ENCODE measurements at regions not wholly inside any gene's neighbourhood (a gene's known extent, or its start where the extent isn't known, plus 50 kb on each side); places are given as distances from the start of the nearest gene placed in this dataset.

DNA sequence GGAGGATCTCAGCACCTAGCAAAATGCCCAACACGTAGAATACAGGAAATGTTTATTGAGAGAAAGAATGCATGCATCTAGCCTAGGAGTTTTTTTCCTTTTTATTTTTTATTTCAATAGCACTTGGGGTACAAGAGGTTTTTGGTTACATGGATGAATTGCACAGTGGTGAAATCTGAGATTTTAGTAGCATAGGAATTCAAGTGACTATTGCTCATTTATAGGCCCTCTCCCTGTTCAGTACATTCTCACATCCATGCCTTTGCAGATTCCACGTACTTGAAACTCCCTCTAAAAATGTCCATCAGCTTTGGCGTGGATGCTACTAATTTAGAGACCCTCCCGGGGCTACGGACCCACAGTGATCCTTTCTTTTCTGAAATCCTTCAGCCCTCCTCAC is 61.7 kb upstream of the PIAS1 start:
- H3K9me3 Mint-ChIP-seq, result no peaks in the 10 kb centered on the region
- H3K27me3 Mint-ChIP-seq (ENCODE audit: insufficient read depth), result peaks cover 4% of the 10 kb centered on the region
- no peaks in the 10 kb centered on the region for H3K36me3 Mint-ChIP-seq (ENCODE audit: low read depth)
- H3K4me3 Mint-ChIP-seq, result no peak overlapping the region
- no peak overlapping the region for H3K27ac Mint-ChIP-seq
- no peak for DNase-seq (ENCODE audit: low spot score)
- no peaks in the 10 kb centered on the region for H3K4me1 Mint-ChIP-seq (ENCODE audit: low read depth)
- intact Hi-C loops (cut with micrococcal nuclease), result no loop called here

DNA sequence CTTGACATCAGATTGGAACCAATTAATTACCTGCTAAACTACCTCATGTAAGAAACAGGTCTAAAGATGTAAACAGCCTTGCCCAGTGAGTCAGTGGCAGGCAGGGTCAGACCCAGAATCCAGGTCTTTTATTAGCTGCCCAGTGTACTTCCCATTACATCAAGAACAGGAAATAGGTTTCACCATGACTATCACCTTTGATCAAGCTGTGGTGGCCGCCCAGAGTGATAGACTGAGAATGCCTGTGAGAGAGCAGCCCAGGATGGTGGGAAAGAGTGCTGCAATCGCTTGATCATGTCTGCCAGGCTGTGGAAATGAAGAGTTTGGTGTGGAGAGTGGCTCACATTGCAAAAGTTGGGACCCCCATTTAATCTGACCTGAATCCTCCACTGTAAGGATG is 61.3 kb upstream of the PIAS1 start:
- peaks cover 3% of the 10 kb centered on the region for H3K27me3 Mint-ChIP-seq (ENCODE audit: insufficient read depth)
- no peaks in the 10 kb centered on the region for H3K9me3 Mint-ChIP-seq
- no peak for DNase-seq (ENCODE audit: low spot score)
- no peaks in the 10 kb centered on the region for H3K4me1 Mint-ChIP-seq (ENCODE audit: low read depth)
- H3K36me3 Mint-ChIP-seq (ENCODE audit: low read depth), result no peaks in the 10 kb centered on the region
- H3K27ac Mint-ChIP-seq, result no peak overlapping the region
- intact Hi-C loops (cut with micrococcal nuclease), result no loop called here
- no peak overlapping the region for H3K4me3 Mint-ChIP-seq

DNA sequence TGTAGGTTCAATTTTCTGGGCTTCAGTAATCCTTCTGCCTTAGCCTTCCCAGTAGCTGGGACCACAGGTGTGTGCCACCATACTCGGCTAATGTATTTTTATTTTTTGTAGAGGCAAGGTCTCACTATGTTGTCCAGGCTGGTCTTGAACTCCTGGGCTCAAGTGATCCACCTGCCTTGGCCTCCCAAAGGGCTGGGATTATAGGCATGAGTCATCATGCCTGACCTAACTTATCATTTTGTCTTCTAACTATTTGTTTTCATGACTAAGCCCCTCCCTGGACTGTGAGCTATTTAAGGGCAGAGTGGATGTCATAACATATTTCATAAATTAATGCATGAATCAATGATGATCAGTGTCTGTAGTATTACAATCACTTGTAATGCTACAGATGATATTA is 56.1 kb upstream of the PIAS1 start:
- no peaks in the 10 kb centered on the region for H3K9me3 Mint-ChIP-seq
- no peaks in the 10 kb centered on the region for H3K27me3 Mint-ChIP-seq (ENCODE audit: insufficient read depth)
- DNase-seq (ENCODE audit: low spot score), result no peak
- no peak overlapping the region for H3K4me3 Mint-ChIP-seq
- no peak overlapping the region for H3K27ac Mint-ChIP-seq
- H3K36me3 Mint-ChIP-seq (ENCODE audit: low read depth), result no peaks in the 10 kb centered on the region
- intact Hi-C loops (cut with micrococcal nuclease), result no loop called here
- H3K4me1 Mint-ChIP-seq (ENCODE audit: low read depth), result no peaks in the 10 kb centered on the region

- Mint-ChIP-seq H3K36me3 (ENCODE audit: low read depth) (no peaks in the 10 kb centered on the region), H3K4me1 (ENCODE audit: low read depth) (no peaks in the 10 kb centered on the region), H3K4me3 (no peak overlapping the region), H3K27ac (no peak overlapping the region), H3K27me3 (ENCODE audit: insufficient read depth) (no peaks in the 10 kb centered on the region), H3K9me3 (no peaks in the 10 kb centered on the region)
- intact Hi-C loops (cut with micrococcal nuclease), result no loop called here
- DNase-seq (ENCODE audit: low spot score), result no peak
These were observed 55.4 kb upstream of the PIAS1 start for GRCh38 chr15:67998599-67999133.

GRCh38 chr15:67999320-68000100 is 54.6 kb upstream of the PIAS1 start:
- Mint-ChIP-seq H3K4me3 (no peak overlapping the region), H3K36me3 (ENCODE audit: low read depth) (no peaks in the 10 kb centered on the region), H3K27ac (no peak overlapping the region), H3K9me3 (no peaks in the 10 kb centered on the region), H3K27me3 (ENCODE audit: insufficient read depth) (peaks cover under 1% of the 10 kb centered on the region), H3K4me1 (ENCODE audit: low read depth) (no peaks in the 10 kb centered on the region)
- DNase-seq (ENCODE audit: low spot score), result no peak
- intact Hi-C loops (cut with micrococcal nuclease), result no loop called here

DNA sequence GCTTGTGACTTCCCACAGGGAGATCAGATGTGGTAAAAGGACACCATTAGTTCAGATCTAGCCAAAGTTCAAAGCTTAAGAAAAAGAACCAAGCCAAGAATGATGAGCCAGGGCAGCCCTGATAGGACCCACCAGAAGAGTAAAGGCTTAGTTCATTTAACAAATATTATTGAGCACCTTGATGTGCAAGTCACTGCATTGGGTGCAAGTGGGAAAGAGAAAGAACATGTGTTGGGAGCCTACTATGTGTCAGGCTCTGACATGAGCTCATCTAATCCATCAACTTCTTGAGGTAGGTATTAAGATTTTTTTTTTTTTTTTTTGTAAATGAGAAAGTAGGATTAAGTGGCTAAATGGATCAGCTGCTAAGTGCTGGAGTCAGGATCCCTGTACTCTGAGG is 53.4 kb upstream of the PIAS1 start:
- Mint-ChIP-seq H3K9me3 (no peaks in the 10 kb centered on the region), H3K4me3 (no peak overlapping the region), H3K4me1 (ENCODE audit: low read depth) (no peaks in the 10 kb centered on the region), H3K27ac (no peak overlapping the region), H3K27me3 (ENCODE audit: insufficient read depth) (peaks cover 2% of the 10 kb centered on the region), H3K36me3 (ENCODE audit: low read depth) (no peaks in the 10 kb centered on the region)
- DNase-seq (ENCODE audit: low spot score), result no peak
- intact Hi-C loops (cut with micrococcal nuclease), result no loop called here

DNA sequence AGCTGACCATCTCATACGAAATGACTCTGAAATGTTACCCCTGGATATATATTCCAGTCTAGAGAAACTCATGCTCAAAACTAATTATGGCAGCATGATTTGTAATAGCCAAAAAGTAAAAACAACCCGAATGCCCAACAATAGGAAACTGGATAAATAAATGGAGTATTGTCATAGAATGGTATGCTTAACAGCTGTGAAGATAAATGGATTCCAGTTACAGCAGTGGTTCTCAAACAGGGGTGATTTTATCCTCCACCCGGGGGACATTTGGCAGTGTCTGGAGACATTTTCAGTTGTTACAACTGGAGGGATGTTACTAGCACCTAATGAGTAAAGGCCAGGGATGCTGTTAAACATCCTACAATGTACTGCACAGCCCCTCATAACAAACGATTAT is 52.3 kb upstream of the PIAS1 start:
- no peaks in the 10 kb centered on the region for H3K36me3 Mint-ChIP-seq (ENCODE audit: low read depth)
- H3K9me3 Mint-ChIP-seq, result peaks cover 4% of the 10 kb centered on the region
- H3K27ac Mint-ChIP-seq, result no peak overlapping the region
- intact Hi-C loops (cut with micrococcal nuclease), result no loop called here
- no peak overlapping the region for H3K4me3 Mint-ChIP-seq
- no peaks in the 10 kb centered on the region for H3K4me1 Mint-ChIP-seq (ENCODE audit: low read depth)
- H3K27me3 Mint-ChIP-seq (ENCODE audit: insufficient read depth), result peaks cover 2% of the 10 kb centered on the region
- no peak for DNase-seq (ENCODE audit: low spot score)

DNA sequence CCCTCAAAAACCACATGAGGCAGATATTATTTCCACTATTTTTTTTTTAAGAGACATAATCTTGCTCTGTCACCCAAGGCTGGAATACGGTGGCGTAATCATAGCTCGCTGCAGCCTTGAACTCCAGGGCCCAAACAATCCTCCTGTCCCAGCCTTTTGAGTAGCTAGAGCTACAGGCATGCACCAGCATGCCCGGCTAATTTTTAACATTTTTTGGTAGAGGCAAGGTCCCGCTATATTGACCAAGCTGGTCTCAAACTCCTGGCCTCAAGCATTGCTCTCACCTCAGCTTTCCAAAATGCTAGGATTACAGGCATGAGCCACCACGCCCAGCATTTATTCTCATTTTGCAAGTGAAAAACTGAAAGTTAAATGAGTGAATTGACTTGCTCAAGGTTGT is 50.8 kb upstream of the PIAS1 start:
- Mint-ChIP-seq H3K9me3 (peaks cover 13% of the 10 kb centered on the region), H3K4me3 (no peak overlapping the region), H3K36me3 (ENCODE audit: low read depth) (no peaks in the 10 kb centered on the region), H3K4me1 (ENCODE audit: low read depth) (no peaks in the 10 kb centered on the region), H3K27me3 (ENCODE audit: insufficient read depth) (peaks cover 2% of the 10 kb centered on the region), H3K27ac (no peak overlapping the region)
- no peak for DNase-seq (ENCODE audit: low spot score)
- intact Hi-C loops (cut with micrococcal nuclease), result no loop called here
